Adrenal gland (tissue), 9 donors: ENCODE measurements at regions not wholly inside any gene's neighbourhood (a gene's known extent, or its start where the extent isn't known, plus 50 kb on each side); places are given as distances from the start of the nearest gene placed in this dataset.

Experiments used
- DNase-seq, 7 donors: peaks; one replicate each; pipeline ENCODE4 v3.0.0-alpha.2; 2019 to 2020
- H3K27ac ChIP-seq, 5 donors: fragments of 200-600 bp; sonication (generic) in 4 of 5; 1 replicate in 3 of 5; 2 replicates in 2 of 5; pipeline versions ENCODE4 v1.5.1 to v1.8.0; 2016 to 2020; ENCODE audit warnings: mild to moderate bottlenecking in 1 of 5
- H3K27me3 ChIP-seq: fragments of 200-600 bp; 2 replicates; pipeline ENCODE4 v1.8.0; 2021
- H3K36me3 ChIP-seq, 2 donors: fragments of 200-600 bp; replicated peaks in 1 of 2; 1 replicate in 1 of 2; 2 replicates in 1 of 2; pipeline versions ENCODE4 v1.5.1 to v1.8.0; 2018 to 2022
- H3K4me1 ChIP-seq, 2 donors: fragments of 200-600 bp; replicated peaks in 1 of 2; 1 replicate in 1 of 2; 2 replicates in 1 of 2; pipeline versions ENCODE4 v1.5.1 to v1.8.0; 2018 to 2021
- H3K4me3 ChIP-seq, 4 donors: fragments of 200-600 bp; sonication (generic) in 3 of 4; one replicate each; pipeline ENCODE4 v1.5.1; 2016 to 2018
- H3K9me3 ChIP-seq, 3 donors: fragments of 200-600 bp; sonication (generic) in 1 of 3; replicated peaks in 1 of 3; 1 replicate in 2 of 3; 2 replicates in 1 of 3; pipeline versions ENCODE4 v1.5.1 to v1.8.0; 2016 to 2021
- POLR2A ChIP-seq, 2 donors: fragments of 450-650 bp; IDR thresholded peaks; one replicate each; pipeline ENCODE4 v1.6.1; 2017; ENCODE audit warnings: antibody characterized with exemption in 2 of 2, mild to moderate bottlenecking in 2 of 2, moderate library complexity in 1 of 2
- WGBS, 4 donors: extraction: QIAGEN DNeasy Blood & Tissue Kit in 2 of 4; methylation state at CpG; one replicate each; pipeline versions ENCODE4 v1.1.5 to v1.1.7; 2013 to 2017; 5-methylcytosine and 5-hydroxymethylcytosine counted together
- intact Hi-C, 2 donors: fragments of 100-400 bp; cut with DNase I; formaldehyde crosslinking; loops; one replicate each; pipeline versions ENCODE4 v1.14.1 to v1.15.0; 2022 to 2023
- TF ChIP-seq, protein P1 (sequence below), 6 experiments: fragments of 450-650 bp in 4 of 6; fragments of 200-600 bp in 2 of 6; sonication (generic) in 1 of 6; IDR thresholded peaks; 1 replicate in 5 of 6; 2 replicates in 1 of 6; pipeline versions ENCODE4 v1.5.1 to v1.8.0; 2016 to 2021; ENCODE audit warnings: antibody characterized with exemption in 6 of 6, mild to moderate bottlenecking in 2 of 6, moderate library complexity in 1 of 6
- donor health status: healthy with polysubstance abuse.
- donor health status: Bipolar disorder and iron deficiency.
- donor health status: DM: yes; HTN: yes; CAD: no.
- donor health status: DM: no; HTN: no; CAD: no.
- donor health status: DM: no; HTN: no; CAD: no.

DNA sequence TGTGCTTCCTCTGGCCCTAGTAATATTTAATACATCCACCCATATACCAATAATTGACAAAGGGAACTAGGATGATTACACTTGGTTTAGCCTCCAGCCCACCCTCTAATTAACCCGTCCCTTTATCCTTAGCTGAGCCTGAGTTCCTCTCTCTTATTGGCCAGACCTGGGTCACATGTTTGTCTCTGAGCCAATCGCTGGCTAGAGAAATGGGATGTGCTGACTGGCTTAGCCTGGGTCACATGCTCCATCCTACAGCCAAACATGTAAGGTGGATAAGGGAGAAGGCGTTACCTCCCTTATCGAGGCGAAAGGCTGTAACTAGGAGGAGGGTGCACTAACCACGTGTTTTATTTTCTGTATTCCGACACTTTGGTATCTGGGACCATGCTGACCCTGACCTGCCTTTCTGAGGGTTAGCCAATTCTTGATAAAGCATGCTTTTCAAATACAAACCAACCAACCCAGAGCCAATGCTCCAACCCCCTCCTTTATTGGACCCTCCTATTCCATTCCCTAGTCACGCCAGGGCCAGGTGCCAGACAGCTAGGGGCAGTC, 262.7 kb downstream of the PREX1 start:
- no peak for DNase-seq
- TF ChIP-seq POLR2A (IDR thresholded peaks at IDR 0.05): no peak
- TF ChIP-seq, protein P1, sequence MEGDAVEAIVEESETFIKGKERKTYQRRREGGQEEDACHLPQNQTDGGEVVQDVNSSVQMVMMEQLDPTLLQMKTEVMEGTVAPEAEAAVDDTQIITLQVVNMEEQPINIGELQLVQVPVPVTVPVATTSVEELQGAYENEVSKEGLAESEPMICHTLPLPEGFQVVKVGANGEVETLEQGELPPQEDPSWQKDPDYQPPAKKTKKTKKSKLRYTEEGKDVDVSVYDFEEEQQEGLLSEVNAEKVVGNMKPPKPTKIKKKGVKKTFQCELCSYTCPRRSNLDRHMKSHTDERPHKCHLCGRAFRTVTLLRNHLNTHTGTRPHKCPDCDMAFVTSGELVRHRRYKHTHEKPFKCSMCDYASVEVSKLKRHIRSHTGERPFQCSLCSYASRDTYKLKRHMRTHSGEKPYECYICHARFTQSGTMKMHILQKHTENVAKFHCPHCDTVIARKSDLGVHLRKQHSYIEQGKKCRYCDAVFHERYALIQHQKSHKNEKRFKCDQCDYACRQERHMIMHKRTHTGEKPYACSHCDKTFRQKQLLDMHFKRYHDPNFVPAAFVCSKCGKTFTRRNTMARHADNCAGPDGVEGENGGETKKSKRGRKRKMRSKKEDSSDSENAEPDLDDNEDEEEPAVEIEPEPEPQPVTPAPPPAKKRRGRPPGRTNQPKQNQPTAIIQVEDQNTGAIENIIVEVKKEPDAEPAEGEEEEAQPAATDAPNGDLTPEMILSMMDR (IDR thresholded peaks at IDR 0.05): no peak

DNA sequence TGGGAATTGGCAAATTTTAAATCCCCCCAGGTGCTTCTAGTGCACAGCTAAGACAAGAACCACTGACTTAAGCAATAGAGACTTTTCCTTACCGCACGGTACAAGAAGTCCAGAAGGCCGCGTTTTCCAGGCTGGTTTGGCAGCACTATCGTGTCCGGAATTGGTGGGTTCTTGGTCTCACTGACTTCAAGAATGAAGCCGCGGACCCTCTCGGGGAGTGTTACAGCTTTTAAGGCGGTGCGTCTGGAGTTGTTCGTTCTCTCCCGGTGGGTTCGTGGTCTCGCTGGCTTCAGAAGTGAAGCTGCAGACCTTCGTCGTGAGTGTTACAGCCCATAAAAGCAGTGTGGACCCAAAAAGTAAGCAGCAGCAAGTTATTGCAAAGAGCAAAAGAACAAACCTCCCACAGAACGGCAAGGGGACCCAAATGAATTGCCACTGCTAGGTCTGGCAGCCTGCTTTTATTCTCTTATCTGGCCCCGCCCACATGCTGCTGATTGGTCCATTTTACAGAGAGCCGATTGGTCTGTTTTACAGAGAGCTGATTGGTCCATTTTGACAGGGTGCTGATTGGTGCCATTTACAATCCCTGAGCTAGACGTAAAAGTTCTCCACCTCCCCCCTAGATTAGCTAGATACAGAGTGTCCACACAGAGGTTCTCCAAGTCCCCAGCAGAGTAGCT, 264.5 kb downstream of the PREX1 start:
- WGBS, 4 donors: 91 to 92% (median 91%) methylated on average over 21 of the region's 21 CpGs
- TF ChIP-seq, protein P1 (IDR thresholded peaks at IDR 0.05): no peak
- no peak for TF ChIP-seq POLR2A (IDR thresholded peaks at IDR 0.05)
- Histone ChIP-seq H3K9me3 (no peaks in the 10 kb centered on the region), H3K27me3 (no peaks in the 10 kb centered on the region), H3K36me3 (no peaks in the 10 kb centered on the region), H3K27ac (no peak overlapping the region), H3K4me1 (no peaks in the 10 kb centered on the region), H3K4me3 (no peak overlapping the region)
- DNase-seq: no peak
- intact Hi-C loops: no loop called here

More for the DNA sequence above, 262.7 kb downstream of the PREX1 start:
- Histone ChIP-seq H3K4me1 (no peaks in the 10 kb centered on the region), H3K9me3 (no peaks in the 10 kb centered on the region), H3K36me3 (no peaks in the 10 kb centered on the region), H3K27ac (no peak overlapping the region), H3K27me3 (no peaks in the 10 kb centered on the region), H3K4me3 (no peak overlapping the region)
- intact Hi-C loops: no loop called here
- WGBS, 4 donors: 54 to 75% (median 60%) methylated on average over 8 of the region's 8 CpGs

- Histone ChIP-seq H3K4me1 (no peaks in the 10 kb centered on the region), H3K9me3 (no peaks in the 10 kb centered on the region), H3K4me3 (no peak overlapping the region), H3K27me3 (no peaks in the 10 kb centered on the region), H3K36me3 (no peaks in the 10 kb centered on the region), H3K27ac (no peak overlapping the region)
- 70 to 84% (median 76%) methylated on average over 5 of the region's 5 CpGs for WGBS, 4 donors
- TF ChIP-seq POLR2A (IDR thresholded peaks at IDR 0.05): no peak
- TF ChIP-seq, protein P1 (IDR thresholded peaks at IDR 0.05): no peak
- no peak for DNase-seq
- intact Hi-C loops: no loop called here
Measured at GRCh38 chr20:48562586-48563116, 265.1 kb downstream of the PREX1 start.

- no peak for DNase-seq
- Histone ChIP-seq H3K27ac (no peak overlapping the region), H3K36me3 (no peaks in the 10 kb centered on the region), H3K4me3 (no peak overlapping the region), H3K27me3 (no peaks in the 10 kb centered on the region), H3K4me1 (no peaks in the 10 kb centered on the region), H3K9me3 (no peaks in the 10 kb centered on the region)
- 79 to 87% (median 84%) methylated on average over 4 of the region's 4 CpGs for WGBS, 4 donors
- TF ChIP-seq, protein P1 (IDR thresholded peaks at IDR 0.05): no peak
- no peak for TF ChIP-seq POLR2A (IDR thresholded peaks at IDR 0.05)
- intact Hi-C loops: no loop called here
Measured at GRCh38 chr20:48558906-48559305, 268.9 kb downstream of the PREX1 start.
